Fibroblast of lung (primary cell): ENCODE measurements at regions not wholly inside any gene's neighbourhood (a gene's known extent, or its start where the extent isn't known, plus 50 kb on each side); places are given as distances from the start of the nearest gene placed in this dataset.

Experiments
- DNase-seq, 2 donors: peaks; one replicate each; pipeline versions ENCODE4 v3.0.0 to v3.0.0-alpha.2; 2010; ENCODE audit warnings: low read depth in 2 of 2
- H2AFZ ChIP-seq: 2 replicates; pipeline ENCODE4 v1.5.1; 2012; ENCODE audit warnings: low read length, control low read depth, inconsistent platforms
- H3K27ac ChIP-seq: 2 replicates; pipeline ENCODE4 v1.5.1; 2011; ENCODE audit warnings: low read length, control low read depth; ENCODE audit not compliant: insufficient read depth
- H3K27me3 ChIP-seq: 2 replicates; pipeline ENCODE4 v1.5.1; 2011; ENCODE audit warnings: mild to moderate bottlenecking, low read length; ENCODE audit not compliant: control insufficient read depth, insufficient read depth
- H3K36me3 ChIP-seq: 2 replicates; pipeline ENCODE4 v1.5.1; 2011; ENCODE audit warnings: low read length; ENCODE audit not compliant: control insufficient read depth, insufficient read depth
- H3K4me1 ChIP-seq: 2 replicates; pipeline ENCODE4 v1.5.1; 2011; ENCODE audit warnings: low read length; ENCODE audit not compliant: control insufficient read depth, insufficient read depth; ENCODE audit errors: extremely low read depth
- H3K4me2 ChIP-seq: 2 replicates; pipeline ENCODE4 v1.5.1; 2011; ENCODE audit warnings: low read length, control low read depth; ENCODE audit not compliant: insufficient read depth; ENCODE audit errors: extremely low read depth
- H3K4me3 ChIP-seq, 4 experiments: fragments of 200-600 bp in 1 of 4; sonication (generic) in 1 of 4; replicated peaks in 1 of 4; 2 replicates each; pipeline ENCODE4 v1.5.1; 2011 to 2016; ENCODE audit warnings: low read length in 4 of 4, low read depth in 3 of 4, mild to moderate bottlenecking in 3 of 4, control low read depth in 2 of 4, inconsistent platforms in 1 of 4, mixed read lengths in 1 of 4; ENCODE audit not compliant: insufficient read depth in 1 of 4; ENCODE audit errors: control extremely low read depth in 1 of 4
- H3K79me2 ChIP-seq: 2 replicates; pipeline ENCODE4 v1.5.1; 2012; ENCODE audit warnings: mild to moderate bottlenecking, low read length, inconsistent platforms; ENCODE audit not compliant: control insufficient read depth, insufficient read depth
- H3K9ac ChIP-seq: 2 replicates; pipeline ENCODE4 v1.5.1; 2011; ENCODE audit warnings: mild to moderate bottlenecking, low read length, control low read depth; ENCODE audit not compliant: insufficient read depth
- H3K9me3 ChIP-seq: 2 replicates; pipeline ENCODE4 v1.5.1; 2012; ENCODE audit warnings: low read depth, low read length; ENCODE audit not compliant: control insufficient read depth, insufficient read depth
- H4K20me1 ChIP-seq: 2 replicates; pipeline ENCODE4 v1.5.1; 2011; ENCODE audit warnings: low read length; ENCODE audit not compliant: control insufficient read depth, insufficient read depth; ENCODE audit errors: extremely low read depth
- EZH2 ChIP-seq: IDR thresholded peaks from 2 replicates; pipeline ENCODE4 v1.5.1; 2012; ENCODE audit warnings: low read length, control low read depth, mild to moderate bottlenecking; ENCODE audit errors: missing control alignments
- TF ChIP-seq, protein P1 (sequence below), 2 donors: IDR thresholded peaks in 1 of 2; conservative IDR thresholded peaks in 1 of 2; 1 replicate in 1 of 2; 2 replicates in 1 of 2; pipeline ENCODE4 v1.5.1; 2011 to 2012; ENCODE audit warnings: low read length in 2 of 2, control low read depth in 1 of 2, inconsistent platforms in 1 of 2, low read depth in 1 of 2, mild to moderate bottlenecking in 1 of 2

DNA sequence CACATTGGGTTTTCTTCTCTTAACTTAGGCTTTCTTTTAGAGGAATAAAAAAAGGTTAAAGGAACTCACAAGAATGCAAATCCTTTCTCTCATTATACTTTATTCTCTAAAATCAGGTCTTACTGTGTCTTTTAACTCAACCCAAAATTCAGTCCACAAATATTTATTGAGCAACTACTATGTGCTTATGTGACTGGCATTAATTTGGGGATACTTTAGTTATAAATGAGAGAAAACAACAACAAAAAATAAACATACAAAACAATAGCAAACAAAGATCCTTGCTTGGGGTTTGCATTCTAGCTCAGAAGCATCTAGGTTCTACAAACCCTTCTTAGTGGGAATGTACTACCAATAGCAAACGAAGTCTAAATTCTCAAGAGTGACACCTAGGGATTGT, 266.2 kb downstream of the UTRN start:
- no peaks in the 10 kb centered on the region for H3K36me3 ChIP-seq
- H3K27ac ChIP-seq, result no peak overlapping the region
- TF ChIP-seq EZH2, result no peak
- TF ChIP-seq, protein P1, sequence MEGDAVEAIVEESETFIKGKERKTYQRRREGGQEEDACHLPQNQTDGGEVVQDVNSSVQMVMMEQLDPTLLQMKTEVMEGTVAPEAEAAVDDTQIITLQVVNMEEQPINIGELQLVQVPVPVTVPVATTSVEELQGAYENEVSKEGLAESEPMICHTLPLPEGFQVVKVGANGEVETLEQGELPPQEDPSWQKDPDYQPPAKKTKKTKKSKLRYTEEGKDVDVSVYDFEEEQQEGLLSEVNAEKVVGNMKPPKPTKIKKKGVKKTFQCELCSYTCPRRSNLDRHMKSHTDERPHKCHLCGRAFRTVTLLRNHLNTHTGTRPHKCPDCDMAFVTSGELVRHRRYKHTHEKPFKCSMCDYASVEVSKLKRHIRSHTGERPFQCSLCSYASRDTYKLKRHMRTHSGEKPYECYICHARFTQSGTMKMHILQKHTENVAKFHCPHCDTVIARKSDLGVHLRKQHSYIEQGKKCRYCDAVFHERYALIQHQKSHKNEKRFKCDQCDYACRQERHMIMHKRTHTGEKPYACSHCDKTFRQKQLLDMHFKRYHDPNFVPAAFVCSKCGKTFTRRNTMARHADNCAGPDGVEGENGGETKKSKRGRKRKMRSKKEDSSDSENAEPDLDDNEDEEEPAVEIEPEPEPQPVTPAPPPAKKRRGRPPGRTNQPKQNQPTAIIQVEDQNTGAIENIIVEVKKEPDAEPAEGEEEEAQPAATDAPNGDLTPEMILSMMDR (conservative IDR thresholded peaks at IDR 0.05 in 1 of 2, IDR thresholded peaks at IDR 0.05 in 1 of 2; ENCODE audit: low read depth in 1 of 2, low read length in 2 of 2), result no peak

DNA sequence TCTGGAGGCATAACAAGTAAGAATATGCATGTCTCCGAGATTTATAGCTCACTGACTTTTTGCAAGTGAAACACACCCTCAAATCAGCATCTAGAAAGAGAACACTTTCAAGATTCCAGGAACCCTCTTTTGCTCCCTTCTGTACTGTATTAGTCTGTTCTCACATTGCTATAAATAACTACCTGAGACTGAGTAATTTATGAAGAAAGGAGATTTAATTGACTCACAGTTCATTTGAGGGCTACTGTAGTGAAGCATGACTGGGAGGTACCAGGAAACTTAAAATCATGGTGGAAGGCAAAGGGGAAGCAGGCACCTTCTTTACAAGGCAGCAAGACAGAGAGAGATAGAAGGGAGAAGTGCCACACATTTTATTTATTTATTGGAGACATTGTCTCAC, 269.9 kb downstream of the UTRN start:
- Histone ChIP-seq H2AFZ (no peak overlapping the region), H3K9ac (no peak overlapping the region), H3K4me1 (no peaks in the 10 kb centered on the region), H3K9me3 (no peaks in the 10 kb centered on the region), H4K20me1 (no peaks in the 10 kb centered on the region), H3K4me3 (no peak overlapping the region), H3K27me3 (no peaks in the 10 kb centered on the region), H3K79me2 (no peaks in the 10 kb centered on the region), H3K27ac (no peak overlapping the region), H3K36me3 (no peaks in the 10 kb centered on the region), H3K4me2 (no peak overlapping the region)
- DNase-seq, result no peak
- no peak for TF ChIP-seq EZH2
- TF ChIP-seq, protein P1 (conservative IDR thresholded peaks at IDR 0.05 in 1 of 2, IDR thresholded peaks at IDR 0.05 in 1 of 2; ENCODE audit: low read depth in 1 of 2, low read length in 2 of 2), result no peak

More for the DNA sequence above, 266.2 kb downstream of the UTRN start:
- no peak for DNase-seq
- H3K4me1 ChIP-seq, result no peaks in the 10 kb centered on the region
- no peak overlapping the region for H3K4me2 ChIP-seq
- no peaks in the 10 kb centered on the region for H3K79me2 ChIP-seq
- H3K27me3 ChIP-seq, result no peaks in the 10 kb centered on the region
- no peak overlapping the region for H3K4me3 ChIP-seq
- H3K9ac ChIP-seq, result no peak overlapping the region
- H4K20me1 ChIP-seq, result no peaks in the 10 kb centered on the region
- no peak overlapping the region for H2AFZ ChIP-seq
- H3K9me3 ChIP-seq, result no peaks in the 10 kb centered on the region

DNA sequence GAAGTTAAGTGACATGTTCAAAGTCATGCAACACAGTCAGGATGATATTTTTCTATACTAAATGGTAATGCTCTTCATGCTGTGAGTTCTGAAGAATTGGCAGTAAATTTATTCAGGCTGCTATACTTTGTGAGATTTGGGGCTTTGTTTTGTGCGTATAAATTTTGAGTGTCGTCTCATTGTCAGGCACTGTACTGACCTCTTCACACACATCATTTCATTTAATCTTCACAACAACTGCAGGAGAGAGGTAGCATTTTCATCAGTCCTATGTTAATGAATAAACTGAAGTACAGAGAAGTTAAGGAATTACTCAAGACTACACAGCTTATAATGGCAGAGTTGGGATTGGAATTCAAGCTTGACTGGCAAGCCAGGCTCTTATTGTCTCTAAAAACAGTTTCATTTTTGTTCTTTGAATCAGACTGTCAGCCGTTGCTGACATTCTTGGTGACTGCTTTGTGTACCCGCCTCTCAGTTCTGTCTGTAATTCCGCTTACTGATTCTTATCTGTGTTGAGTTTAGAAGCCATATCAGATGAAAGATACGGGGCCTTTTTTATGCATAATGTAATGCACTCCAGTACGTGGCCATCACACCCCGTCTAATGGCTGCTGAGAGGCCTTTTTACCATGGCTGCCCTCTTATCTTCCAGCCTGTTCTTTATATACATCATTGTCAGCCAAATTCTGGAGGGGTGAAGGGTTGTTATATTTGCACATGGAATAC, 274.9 kb downstream of the UTRN start:
- no peak for TF ChIP-seq EZH2
- TF ChIP-seq, protein P1 (conservative IDR thresholded peaks at IDR 0.05 in 1 of 2, IDR thresholded peaks at IDR 0.05 in 1 of 2; ENCODE audit: low read depth in 1 of 2, low read length in 2 of 2), result no peak
- Histone ChIP-seq H3K36me3 (no peaks in the 10 kb centered on the region), H3K79me2 (no peaks in the 10 kb centered on the region), H3K4me1 (no peaks in the 10 kb centered on the region), H3K27ac (no peak overlapping the region), H4K20me1 (no peaks in the 10 kb centered on the region), H3K27me3 (no peaks in the 10 kb centered on the region), H3K4me3 (no peak overlapping the region), H3K9me3 (no peaks in the 10 kb centered on the region), H2AFZ (peak overlapping the region; percentile 28), H3K4me2 (no peak overlapping the region), H3K9ac (no peak overlapping the region)
- DNase-seq, result peak; percentile 25 to 72
